Common myeloid progenitor, CD34-positive (primary cell): ENCODE measurements at regions not wholly inside any gene's neighbourhood (a gene's known extent, or its start where the extent isn't known, plus 50 kb on each side); places are given as distances from the start of the nearest gene placed in this dataset.

ENCODE experiments used
- CTCF ChIA-PET: fragments of 350-600 bp; sonication (Branson Sonifier 250); formaldehyde crosslinking; loops from one replicate; lab custom pipeline; 2021; ENCODE audit warnings: antibody characterized with exemption; lab: Charles Lee
- POLR2A ChIA-PET: fragments of 350-600 bp; sonication (Branson Sonifier 250); formaldehyde crosslinking; loops from one replicate; lab custom pipeline; 2021; ENCODE audit warnings: antibody characterized with exemption; lab: Charles Lee
- DNase-seq, 3 donors: peaks; one replicate each; pipeline versions ENCODE4 v3.0.0 to v3.0.0-alpha.2; 2013
- H3K27ac ChIP-seq, 2 experiments: 1 replicate in 1 of 2; 2 replicates in 1 of 2; pipeline ENCODE4 v1.7.0; 2013; ENCODE audit warnings: inconsistent platforms in 2 of 2, low read length in 2 of 2, mild to moderate bottlenecking in 2 of 2, low read depth in 1 of 2, moderate library complexity in 1 of 2; ENCODE audit not compliant: severe bottlenecking in 2 of 2, insufficient read depth in 1 of 2, poor library complexity in 1 of 2
- H3K27me3 ChIP-seq, 5 experiments: replicated peaks in 2 of 5; 1 replicate in 3 of 5; 2 replicates in 2 of 5; pipeline versions ENCODE4 v1.6.1 to v1.7.0; 2013; ENCODE audit warnings: low read length in 4 of 5, mild to moderate bottlenecking in 2 of 5, moderate library complexity in 2 of 5, inconsistent platforms in 1 of 5; ENCODE audit not compliant: insufficient read depth in 5 of 5, control insufficient read depth in 4 of 5
- H3K36me3 ChIP-seq, 4 experiments: 1 replicate in 2 of 4; 2 replicates in 2 of 4; pipeline versions ENCODE4 v1.6.1 to v1.7.0; 2013; ENCODE audit warnings: low read length in 3 of 4, control low read depth in 1 of 4, mild to moderate bottlenecking in 1 of 4; ENCODE audit not compliant: control insufficient read depth in 4 of 4, insufficient read depth in 4 of 4
- H3K4me1 ChIP-seq, 4 experiments: 1 replicate in 3 of 4; 2 replicates in 1 of 4; pipeline versions ENCODE4 v1.6.1 to v1.7.1; 2013; ENCODE audit warnings: low read length in 3 of 4, mild to moderate bottlenecking in 3 of 4, control low read depth in 1 of 4, inconsistent platforms in 1 of 4, moderate library complexity in 1 of 4; ENCODE audit not compliant: control insufficient read depth in 4 of 4, insufficient read depth in 4 of 4; ENCODE audit errors: control extremely low read depth in 1 of 4
- H3K4me3 ChIP-seq, 7 experiments: 1 replicate in 4 of 7; 2 replicates in 3 of 7; pipeline versions ENCODE4 v1.5.1 to v1.7.0; 2013; ENCODE audit warnings: mild to moderate bottlenecking in 7 of 7, low read length in 6 of 7, moderate library complexity in 6 of 7, inconsistent platforms in 2 of 7, low read depth in 2 of 7, control low read depth in 1 of 7; ENCODE audit not compliant: insufficient read depth in 4 of 7, control insufficient read depth in 1 of 7; ENCODE audit errors: extremely low read depth in 1 of 7
- H3K9me3 ChIP-seq, 5 experiments: 1 replicate in 4 of 5; 2 replicates in 1 of 5; pipeline versions ENCODE4 v1.6.1 to v1.7.1; 2013; ENCODE audit warnings: low read length in 4 of 5, mild to moderate bottlenecking in 2 of 5, inconsistent platforms in 1 of 5, low read depth in 1 of 5, moderate library complexity in 1 of 5; ENCODE audit not compliant: control insufficient read depth in 4 of 5, insufficient read depth in 2 of 5; ENCODE audit errors: control extremely low read depth in 1 of 5
- WGBS: methylation state at CpG from one replicate; pipeline ENCODE4 v1.1.5; 2013; ENCODE audit not compliant: insufficient coverage; 5-methylcytosine and 5-hydroxymethylcytosine counted together

DNA sequence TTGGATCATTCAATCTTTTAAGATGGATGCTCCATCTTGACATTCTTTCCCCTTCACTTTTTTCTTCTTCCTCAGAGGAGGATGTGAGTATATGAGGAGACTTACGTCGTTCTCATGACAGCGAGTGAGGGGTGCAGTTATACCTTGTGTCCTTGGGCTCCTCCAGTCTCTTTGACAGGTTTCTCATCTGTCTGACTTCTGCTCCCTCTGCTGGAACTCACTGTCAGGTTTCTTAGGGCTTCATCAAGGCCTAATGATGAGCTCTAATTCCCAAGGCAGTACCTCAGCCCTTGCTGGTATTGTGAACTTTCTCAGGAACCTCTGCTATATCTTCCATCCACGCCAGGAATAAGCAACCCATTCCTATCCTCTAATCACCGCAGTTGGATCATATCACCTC lies 237.8 kb upstream of the ADGRL3 start:
- Histone ChIP-seq H3K36me3 (no peaks in the 10 kb centered on the region), H3K27ac (no peak overlapping the region), H3K4me3 (no peak overlapping the region), H3K9me3 (no peaks in the 10 kb centered on the region), H3K4me1 (no peaks in the 10 kb centered on the region), H3K27me3 (no peaks in the 10 kb centered on the region)
- 92% methylated on average over 2 of the region's 5 CpGs for WGBS
- ChIA-PET POLR2A (no interaction called here), CTCF (no interaction called here)
- DNase-seq = no peak

DNA sequence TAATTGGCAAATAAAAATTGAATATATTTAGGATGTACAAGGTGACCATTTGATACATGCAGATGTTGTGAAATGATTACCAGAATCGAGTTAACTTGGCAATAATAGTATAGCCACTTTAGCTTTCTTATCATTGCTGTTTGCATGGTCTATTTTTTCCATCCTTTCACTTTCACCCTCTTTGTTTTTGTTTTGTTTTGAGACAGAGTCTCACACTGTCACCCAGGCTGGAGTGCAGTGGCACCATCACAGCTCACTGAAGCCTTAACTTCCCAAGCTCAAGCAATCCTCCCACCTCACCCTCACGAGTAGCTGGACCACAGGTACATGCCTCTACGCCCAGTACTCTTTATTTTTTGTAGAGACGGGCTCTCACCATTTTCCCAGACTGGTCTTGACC lies 218.6 kb upstream of the ADGRL3 start:
- POLR2A ChIA-PET = no interaction called here
- no peak for DNase-seq
- Histone ChIP-seq H3K4me3 (no peak overlapping the region), H3K27me3 (no peaks in the 10 kb centered on the region), H3K4me1 (no peaks in the 10 kb centered on the region), H3K27ac (no peak overlapping the region), H3K9me3 (no peaks in the 10 kb centered on the region), H3K36me3 (no peaks in the 10 kb centered on the region)
- CTCF ChIA-PET = no interaction called here
- WGBS = 100% methylated on average over 1 of the region's 4 CpGs

DNA sequence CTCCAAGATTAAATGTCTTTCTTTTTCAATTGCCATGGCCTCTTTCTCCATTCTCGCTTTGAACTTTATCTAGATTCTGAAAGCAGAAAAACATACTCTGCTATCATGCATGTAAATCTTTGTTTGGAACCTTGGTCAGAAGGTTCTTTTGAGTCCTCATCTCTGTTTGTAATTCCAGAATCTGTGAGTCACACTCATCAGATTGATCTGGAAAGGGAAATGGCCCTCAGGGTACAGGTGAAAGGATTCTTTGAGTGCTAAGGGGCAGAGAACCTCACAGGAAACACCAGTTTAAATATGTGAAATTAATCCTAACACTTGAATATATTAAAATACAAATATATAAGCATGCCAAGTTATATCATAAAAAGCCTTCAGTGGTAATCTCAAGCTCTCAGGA lies 211.0 kb upstream of the ADGRL3 start:
- no peak for DNase-seq
- CTCF ChIA-PET = no interaction called here
- H3K27me3 ChIP-seq = no peaks in the 10 kb centered on the region
- H3K9me3 ChIP-seq = no peaks in the 10 kb centered on the region
- no peaks in the 10 kb centered on the region for H3K4me1 ChIP-seq
- H3K4me3 ChIP-seq = no peak overlapping the region
- H3K27ac ChIP-seq = no peak overlapping the region
- POLR2A ChIA-PET = no interaction called here
- no peaks in the 10 kb centered on the region for H3K36me3 ChIP-seq
- 100% methylated on average over 1 of the region's 1 CpG for WGBS

GRCh38 chr4:60992037-60992436 lies 208.1 kb upstream of the ADGRL3 start:
- H3K27ac ChIP-seq = no peak overlapping the region
- ChIA-PET POLR2A (no interaction called here), CTCF (no interaction called here)
- no peaks in the 10 kb centered on the region for H3K36me3 ChIP-seq
- no peaks in the 10 kb centered on the region for H3K9me3 ChIP-seq
- no peaks in the 10 kb centered on the region for H3K27me3 ChIP-seq
- no peaks in the 10 kb centered on the region for H3K4me1 ChIP-seq
- no peak overlapping the region for H3K4me3 ChIP-seq
- 81% methylated on average over 2 of the region's 3 CpGs for whole genome bisulfite sequencing
- DNase-seq = no peak

DNA sequence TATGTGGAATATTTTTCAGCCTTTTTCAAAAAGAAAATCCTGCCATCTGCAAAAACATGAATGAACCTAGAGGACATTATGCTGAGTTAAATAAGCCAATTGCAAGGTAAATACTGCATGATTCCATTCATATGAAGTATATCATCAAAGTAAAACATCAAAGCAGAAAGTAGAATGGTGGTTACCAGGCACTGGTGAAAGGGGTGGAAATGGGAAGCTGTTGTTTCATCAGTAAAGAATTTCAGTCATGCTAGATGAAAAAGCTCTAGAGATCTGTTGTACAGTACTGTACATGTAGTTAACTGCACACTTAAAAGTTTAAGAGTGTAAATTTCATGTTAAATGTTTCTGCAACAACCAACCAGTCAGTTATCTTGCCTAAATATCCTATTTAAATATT lies 196.8 kb upstream of the ADGRL3 start:
- ChIA-PET CTCF (no interaction called here), POLR2A (no interaction called here)
- H3K4me1 ChIP-seq = no peaks in the 10 kb centered on the region
- no peak overlapping the region for H3K27ac ChIP-seq
- no peaks in the 10 kb centered on the region for H3K36me3 ChIP-seq
- DNase-seq = no peak
- no peaks in the 10 kb centered on the region for H3K27me3 ChIP-seq
- H3K9me3 ChIP-seq = no peaks in the 10 kb centered on the region
- H3K4me3 ChIP-seq = no peak overlapping the region

DNA sequence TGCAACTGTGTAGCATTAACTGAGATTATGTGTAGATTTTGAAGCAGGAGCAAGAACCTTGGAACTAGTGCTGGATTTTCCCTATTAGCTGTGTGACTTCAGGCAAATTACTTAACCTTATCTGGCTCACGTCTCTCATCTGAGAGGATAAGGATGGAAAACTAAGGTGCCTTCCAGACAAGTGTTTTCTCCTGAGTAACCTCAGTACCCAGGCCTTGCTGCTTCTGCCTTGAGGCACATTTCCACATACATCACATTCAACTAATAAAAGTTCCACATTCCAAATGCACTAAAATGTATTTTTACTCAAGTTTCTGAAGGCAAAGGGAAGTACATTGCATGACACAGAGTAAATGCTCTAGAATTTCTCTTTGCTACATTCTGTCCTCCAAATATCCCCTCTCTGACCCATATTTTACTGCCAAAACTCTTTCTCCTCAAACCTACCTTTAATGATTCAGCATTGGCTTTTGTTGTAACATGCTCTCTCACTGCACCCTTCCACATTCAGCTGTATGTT lies 195.4 kb upstream of the ADGRL3 start:
- Histone ChIP-seq H3K4me1 (no peaks in the 10 kb centered on the region), H3K27me3 (no peaks in the 10 kb centered on the region), H3K9me3 (peaks cover 0 to 1% (median 0%) of the 10 kb centered on the region in 5 experiments), H3K36me3 (no peaks in the 10 kb centered on the region), H3K4me3 (no peak overlapping the region), H3K27ac (no peak overlapping the region)
- no peak for DNase-seq
- WGBS = 100% methylated on average over 1 of the region's 1 CpG
- CTCF ChIA-PET = interaction anchor here (0.7 to 0.9 kb wide), 2 partner anchors 32 to 245 kb away, joined by 3 read pairs; no protein-coding TSS in a partner anchor
- POLR2A ChIA-PET = no interaction called here

DNA sequence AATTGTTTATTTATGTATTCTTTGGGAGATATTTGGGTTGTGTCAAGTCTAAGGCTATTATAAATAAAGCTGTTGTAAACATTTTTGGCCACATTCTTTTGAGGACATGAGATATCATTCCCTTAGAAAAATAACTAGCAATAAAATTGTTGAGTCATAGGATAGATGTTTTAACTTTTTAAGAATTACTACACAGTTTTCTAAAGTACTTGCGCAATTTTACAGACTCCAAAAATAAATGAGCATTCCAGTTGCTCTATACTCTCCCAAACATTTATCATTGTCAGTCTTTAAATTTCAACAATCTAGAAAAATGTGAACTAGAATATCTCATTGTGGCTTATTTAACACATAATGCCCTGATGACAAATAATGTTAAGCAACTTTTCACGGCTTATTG lies 189.1 kb upstream of the ADGRL3 start:
- H3K27ac ChIP-seq = no peak overlapping the region
- no peaks in the 10 kb centered on the region for H3K27me3 ChIP-seq
- WGBS = no CpG with 5 or more reads among the region's 2 CpGs
- DNase-seq = no peak
- H3K4me3 ChIP-seq = no peak overlapping the region
- H3K9me3 ChIP-seq = peaks cover 0 to 1% (median 0%) of the 10 kb centered on the region in 5 experiments
- H3K36me3 ChIP-seq = no peaks in the 10 kb centered on the region
- ChIA-PET CTCF (no interaction called here), POLR2A (no interaction called here)
- H3K4me1 ChIP-seq = no peaks in the 10 kb centered on the region
